Esophagus muscularis mucosa (tissue), 4 donors: ENCODE measurements at regions not wholly inside any gene's neighbourhood (a gene's known extent, or its start where the extent isn't known, plus 50 kb on each side); places are given as distances from the start of the nearest gene placed in this dataset.

Experiments used
- DNase-seq: peaks from one replicate; pipeline ENCODE4 v3.0.0-alpha.2; 2017; ENCODE audit errors: extremely low spot score
- H3K27ac ChIP-seq, 4 donors: fragments of 200-600 bp; sonication (generic); replicated peaks in 1 of 4; 1 replicate in 3 of 4; 2 replicates in 1 of 4; pipeline ENCODE4 v1.5.1; 2016 to 2019; ENCODE audit warnings: mild to moderate bottlenecking in 1 of 4
- H3K27me3 ChIP-seq, 4 donors: fragments of 200-600 bp; sonication (generic); one replicate each; pipeline versions ENCODE4 v1.5.1 to v1.6.0; 2016 to 2019
- H3K36me3 ChIP-seq, 4 donors: fragments of 200-600 bp; sonication (generic); one replicate each; pipeline ENCODE4 v1.5.1; 2016 to 2019
- H3K4me1 ChIP-seq, 4 donors: fragments of 200-600 bp; sonication (generic); one replicate each; pipeline ENCODE4 v1.5.1; 2016 to 2019
- H3K4me3 ChIP-seq, 4 donors: fragments of 200-600 bp; sonication (generic); 1 replicate in 2 of 4; 2 replicates in 2 of 4; pipeline ENCODE4 v1.5.1; 2016 to 2019; ENCODE audit warnings: mild to moderate bottlenecking in 4 of 4, moderate library complexity in 1 of 4
- H3K9me3 ChIP-seq, 4 donors: fragments of 200-600 bp; sonication (generic); 1 replicate in 3 of 4; 2 replicates in 1 of 4; pipeline ENCODE4 v1.5.1; 2016 to 2019
- EP300 ChIP-seq: sonication (generic); formaldehyde crosslinking; IDR thresholded peaks from one replicate; pipeline ENCODE4 v1.6.1; 2017; ENCODE audit warnings: antibody characterized with exemption
- POLR2A ChIP-seq: fragments of 450-650 bp; IDR thresholded peaks from one replicate; pipeline ENCODE4 v1.6.1; 2017; ENCODE audit warnings: antibody characterized with exemption, moderate library complexity, mild to moderate bottlenecking, low read depth
- POLR2AphosphoS5 ChIP-seq, 2 donors: sonication (generic); formaldehyde crosslinking; IDR thresholded peaks; one replicate each; pipeline ENCODE4 v1.6.1; 2017; ENCODE audit warnings: antibody characterized with exemption in 2 of 2
- WGBS: methylation state at CpG from one replicate; pipeline ENCODE4 v1.1.5; 2018; 5-methylcytosine and 5-hydroxymethylcytosine counted together
- intact Hi-C: fragments of 100-400 bp; cut with DNase I; formaldehyde crosslinking; loops from one replicate; pipeline ENCODE4 v1.15.1; 2023
- TF ChIP-seq, protein P1 (sequence below), 3 experiments: fragments of 200-600 bp in 2 of 3; fragments of 450-650 bp in 1 of 3; sonication (generic) in 2 of 3; IDR thresholded peaks; one replicate each; pipeline ENCODE4 v1.5.1; 2017 to 2019; ENCODE audit warnings: antibody characterized with exemption in 3 of 3, mild to moderate bottlenecking in 2 of 3, moderate library complexity in 1 of 3

DNA sequence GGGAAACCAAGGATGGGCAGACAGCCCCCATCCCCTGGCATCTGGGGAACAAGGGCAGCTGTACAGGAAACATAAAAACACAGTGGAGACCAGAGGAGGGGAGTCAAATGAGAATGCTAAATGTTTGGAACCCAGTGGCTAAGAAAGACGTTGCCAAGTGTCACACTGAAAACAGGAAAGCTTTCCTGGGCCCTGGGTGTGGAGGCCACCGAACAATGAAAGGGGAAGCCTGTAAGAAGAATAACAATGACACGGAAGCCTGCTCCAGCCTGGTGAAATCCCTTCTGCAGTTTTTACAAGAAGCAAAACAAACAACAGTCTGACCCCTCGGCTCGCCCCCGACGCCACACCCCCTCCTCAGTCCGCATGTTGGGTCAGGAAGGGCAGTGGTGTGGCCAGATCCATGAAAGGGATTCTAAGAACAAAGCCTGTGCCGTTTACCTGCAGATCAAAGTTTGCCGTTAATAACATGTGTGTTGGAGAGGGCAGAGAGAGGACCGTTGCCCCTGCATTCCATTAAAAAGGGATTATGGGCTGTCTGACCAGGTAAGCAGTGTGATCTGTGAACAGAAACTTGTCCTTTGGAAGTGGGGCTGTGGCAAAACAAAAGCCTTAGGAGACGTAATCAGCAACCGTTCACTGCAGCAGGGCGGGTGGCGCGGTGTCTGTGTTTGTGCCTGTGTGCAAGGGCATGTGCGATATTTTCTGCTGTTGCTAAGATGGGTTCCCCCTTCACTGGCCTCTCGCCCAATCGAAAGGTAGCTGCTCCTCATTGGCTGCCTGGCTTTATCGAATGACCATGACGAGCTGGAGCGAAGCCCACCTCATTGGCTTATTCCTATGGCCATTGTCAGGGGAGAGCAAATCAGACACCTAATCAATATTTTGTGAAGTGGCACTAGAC, 113.7 kb upstream of the BLID start:
- 68% methylated on average over 22 of the region's 22 CpGs for WGBS
- intact Hi-C loops, result no loop called here
- TF ChIP-seq, protein P1, sequence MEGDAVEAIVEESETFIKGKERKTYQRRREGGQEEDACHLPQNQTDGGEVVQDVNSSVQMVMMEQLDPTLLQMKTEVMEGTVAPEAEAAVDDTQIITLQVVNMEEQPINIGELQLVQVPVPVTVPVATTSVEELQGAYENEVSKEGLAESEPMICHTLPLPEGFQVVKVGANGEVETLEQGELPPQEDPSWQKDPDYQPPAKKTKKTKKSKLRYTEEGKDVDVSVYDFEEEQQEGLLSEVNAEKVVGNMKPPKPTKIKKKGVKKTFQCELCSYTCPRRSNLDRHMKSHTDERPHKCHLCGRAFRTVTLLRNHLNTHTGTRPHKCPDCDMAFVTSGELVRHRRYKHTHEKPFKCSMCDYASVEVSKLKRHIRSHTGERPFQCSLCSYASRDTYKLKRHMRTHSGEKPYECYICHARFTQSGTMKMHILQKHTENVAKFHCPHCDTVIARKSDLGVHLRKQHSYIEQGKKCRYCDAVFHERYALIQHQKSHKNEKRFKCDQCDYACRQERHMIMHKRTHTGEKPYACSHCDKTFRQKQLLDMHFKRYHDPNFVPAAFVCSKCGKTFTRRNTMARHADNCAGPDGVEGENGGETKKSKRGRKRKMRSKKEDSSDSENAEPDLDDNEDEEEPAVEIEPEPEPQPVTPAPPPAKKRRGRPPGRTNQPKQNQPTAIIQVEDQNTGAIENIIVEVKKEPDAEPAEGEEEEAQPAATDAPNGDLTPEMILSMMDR (IDR thresholded peaks at IDR 0.05), result no peak
- TF ChIP-seq EP300, result no peak
- H3K4me1 ChIP-seq, result peaks cover 4 to 23% (median 13%) of the 10 kb centered on the region in 4 donors
- H3K27me3 ChIP-seq, result no peaks in the 10 kb centered on the region
- H3K4me3 ChIP-seq, result no peak overlapping the region
- no peaks in the 10 kb centered on the region for H3K36me3 ChIP-seq
- no peaks in the 10 kb centered on the region for H3K9me3 ChIP-seq
- no peak for DNase-seq
- peak overlapping the region in 1 of 4 donors; percentile 8 for H3K27ac ChIP-seq

GRCh38 chr11:122229078-122229477, 113.1 kb upstream of the BLID start:
- TF ChIP-seq POLR2AphosphoS5 (IDR thresholded peaks at IDR 0.05), result no peak
- no peak for TF ChIP-seq POLR2A
- no peak for TF ChIP-seq EP300
- WGBS, result 50% methylated on average over 2 of the region's 2 CpGs
- intact Hi-C loops, result no loop called here
- no peak overlapping the region for H3K27ac ChIP-seq
- H3K9me3 ChIP-seq, result no peaks in the 10 kb centered on the region
- H3K4me1 ChIP-seq, result peaks cover 4 to 17% (median 7%) of the 10 kb centered on the region in 4 donors
- DNase-seq, result no peak
- no peaks in the 10 kb centered on the region for H3K27me3 ChIP-seq
- no peak overlapping the region for H3K4me3 ChIP-seq
- H3K36me3 ChIP-seq, result no peaks in the 10 kb centered on the region

DNA sequence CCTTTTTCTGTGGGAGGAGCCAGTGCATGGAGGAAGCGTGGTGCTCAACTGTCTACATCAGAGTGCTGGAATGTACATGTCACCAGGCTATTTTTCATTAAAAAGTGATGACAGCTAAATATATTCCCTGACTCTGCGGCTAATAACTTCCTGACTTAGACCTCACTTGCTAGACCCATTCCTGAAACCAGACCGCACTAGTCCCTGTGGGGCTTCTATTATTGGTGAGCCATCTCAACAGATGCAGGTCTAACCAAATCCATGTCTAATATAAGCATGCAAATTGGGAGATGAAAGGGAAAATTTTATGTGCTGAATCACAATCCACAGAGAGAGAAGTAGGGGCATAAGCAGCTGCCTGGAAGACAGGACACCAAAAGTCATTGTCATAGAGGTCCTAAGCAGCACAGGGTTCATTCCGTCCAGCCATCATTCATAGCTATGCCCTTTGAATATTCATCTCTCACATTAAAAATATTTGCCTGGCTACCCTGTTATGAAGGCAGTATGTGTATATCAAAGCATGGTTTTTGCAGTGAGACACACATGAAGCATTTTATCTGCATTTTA, 110.9 kb upstream of the BLID start:
- no peak for DNase-seq
- 74% methylated on average over 4 of the region's 4 CpGs for WGBS
- Histone ChIP-seq H3K27me3 (no peaks in the 10 kb centered on the region), H3K4me1 (peaks cover 4 to 16% (median 7%) of the 10 kb centered on the region in 4 donors), H3K36me3 (no peaks in the 10 kb centered on the region), H3K4me3 (no peak overlapping the region), H3K9me3 (no peaks in the 10 kb centered on the region), H3K27ac (no peak overlapping the region)
- intact Hi-C loops, result no loop called here
- TF ChIP-seq POLR2AphosphoS5 (IDR thresholded peaks at IDR 0.05) (no peak), POLR2A (no peak), EP300 (no peak)
- TF ChIP-seq, protein P1 (IDR thresholded peaks at IDR 0.05), result no peak

DNA sequence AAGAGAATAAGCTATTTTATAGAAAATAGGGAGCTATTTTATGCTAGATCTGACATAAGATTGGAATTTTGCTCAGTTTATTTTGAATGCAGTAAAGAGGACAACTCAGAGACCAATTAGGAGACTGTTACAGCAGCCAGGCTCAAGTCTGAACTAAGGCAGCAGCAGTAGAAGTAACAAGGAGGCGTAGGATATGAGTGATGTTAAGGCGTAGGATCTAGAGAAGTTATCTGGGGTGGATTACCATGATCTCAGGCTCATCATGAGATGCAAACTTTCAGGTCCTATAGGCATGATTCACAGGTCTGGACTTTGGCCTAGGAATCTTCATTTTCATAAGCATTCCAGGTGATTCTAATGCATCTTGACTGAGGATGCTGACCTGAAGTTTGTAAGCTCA, 108.9 kb upstream of the BLID start:
- H3K4me3 ChIP-seq, result no peak overlapping the region
- 100% methylated on average over 2 of the region's 2 CpGs for WGBS
- no peaks in the 10 kb centered on the region for H3K27me3 ChIP-seq
- H3K4me1 ChIP-seq, result peaks cover 4 to 22% (median 19%) of the 10 kb centered on the region in 4 donors
- no peak for DNase-seq
- H3K36me3 ChIP-seq, result no peaks in the 10 kb centered on the region
- intact Hi-C loops, result no loop called here
- H3K9me3 ChIP-seq, result no peaks in the 10 kb centered on the region
- TF ChIP-seq EP300, result no peak
- TF ChIP-seq, protein P1 (IDR thresholded peaks at IDR 0.05), result no peak
- TF ChIP-seq POLR2A, result no peak
- TF ChIP-seq POLR2AphosphoS5 (IDR thresholded peaks at IDR 0.05), result no peak
- H3K27ac ChIP-seq, result no peak overlapping the region

DNA sequence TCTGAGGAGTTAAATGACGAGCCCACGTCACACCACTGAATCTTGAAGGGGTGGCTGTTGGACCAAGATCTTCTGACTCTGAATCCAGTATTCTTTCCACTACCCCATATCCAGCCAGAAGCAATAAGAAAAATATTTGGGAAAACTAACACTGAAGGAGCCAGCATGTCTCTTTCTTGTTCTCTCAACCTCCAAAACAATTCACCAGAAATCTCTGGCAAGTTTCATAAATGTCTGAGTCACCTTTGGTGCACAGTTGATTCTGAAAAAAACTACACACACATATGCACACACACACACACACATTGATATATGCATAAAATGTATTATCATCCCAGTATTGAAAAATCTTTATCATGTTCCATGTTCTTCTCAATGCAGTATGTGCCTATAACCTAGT, 104.3 kb upstream of the BLID start:
- peak overlapping the region in 2 of 4 donors; percentile 18 to 21 for H3K27ac ChIP-seq
- 48% methylated on average over 2 of the region's 2 CpGs for WGBS
- peaks cover 8 to 22% (median 20%) of the 10 kb centered on the region in 4 donors for H3K4me1 ChIP-seq
- DNase-seq, result no peak
- TF ChIP-seq EP300, result no peak
- no peak for TF ChIP-seq POLR2A
- TF ChIP-seq, protein P1 (IDR thresholded peaks at IDR 0.05), result no peak
- no peak for TF ChIP-seq POLR2AphosphoS5 (IDR thresholded peaks at IDR 0.05)
- no peaks in the 10 kb centered on the region for H3K36me3 ChIP-seq
- no peaks in the 10 kb centered on the region for H3K27me3 ChIP-seq
- intact Hi-C loops, result no loop called here
- H3K4me3 ChIP-seq, result no peak overlapping the region
- no peaks in the 10 kb centered on the region for H3K9me3 ChIP-seq
